CD14-positive monocyte (primary cell): ENCODE measurements at regions not wholly inside any gene's neighbourhood (a gene's known extent, or its start where the extent isn't known, plus 50 kb on each side); places are given as distances from the start of the nearest gene placed in this dataset.

ENCODE experiments used
- DNase-seq, 3 donors: peaks; one replicate each; pipeline ENCODE4 v3.0.0-alpha.2; 2011 to 2022
- H2AFZ ChIP-seq: 2 replicates; pipeline ENCODE4 v1.6.0; 2012; ENCODE audit warnings: mild to moderate bottlenecking, low read depth, low read length, inconsistent platforms; ENCODE audit not compliant: insufficient read depth, poor library complexity, severe bottlenecking
- H3K27ac ChIP-seq, 2 donors: 1 replicate in 1 of 2; 2 replicates in 1 of 2; pipeline ENCODE4 v1.5.1; 2012 to 2013; ENCODE audit warnings: low read length in 2 of 2, control low read depth in 1 of 2, inconsistent platforms in 1 of 2, low read depth in 1 of 2, mild to moderate bottlenecking in 1 of 2
- H3K27me3 ChIP-seq, 2 donors: one replicate each; pipeline versions ENCODE4 v1.6.0 to v1.6.1; 2011 to 2013; ENCODE audit warnings: low read length in 2 of 2; ENCODE audit not compliant: control insufficient read depth in 2 of 2, insufficient read depth in 2 of 2
- H3K36me3 ChIP-seq, 2 donors: replicated peaks in 1 of 2; 1 replicate in 1 of 2; 2 replicates in 1 of 2; pipeline versions ENCODE4 v1.5.1 to v1.6.1; 2012 to 2013; ENCODE audit warnings: low read length in 2 of 2, control low read depth in 1 of 2, inconsistent platforms in 1 of 2, mild to moderate bottlenecking in 1 of 2; ENCODE audit not compliant: insufficient read depth in 2 of 2, control insufficient read depth in 1 of 2
- H3K4me1 ChIP-seq, 2 donors: 1 replicate in 1 of 2; 2 replicates in 1 of 2; pipeline versions ENCODE4 v1.5.1 to v1.6.1; 2012 to 2013; ENCODE audit warnings: low read length in 2 of 2, control low read depth in 1 of 2, inconsistent platforms in 1 of 2, mild to moderate bottlenecking in 1 of 2, moderate library complexity in 1 of 2; ENCODE audit not compliant: insufficient read depth in 2 of 2, control insufficient read depth in 1 of 2
- H3K4me2 ChIP-seq: replicated peaks from 2 replicates; pipeline ENCODE3; 2012; ENCODE audit warnings: low read length, moderate library complexity, mild to moderate bottlenecking; ENCODE audit not compliant: poor library complexity, severe bottlenecking; ENCODE audit errors: extremely low read depth
- H3K4me3 ChIP-seq, 3 experiments: fragments of 200-600 bp in 1 of 3; sonication (generic) in 1 of 3; replicated peaks in 1 of 3; 1 replicate in 2 of 3; 2 replicates in 1 of 3; pipeline ENCODE4 v1.5.1; 2011 to 2013; ENCODE audit warnings: low read length in 3 of 3, mild to moderate bottlenecking in 3 of 3, control low read depth in 2 of 3, low read depth in 2 of 3, inconsistent platforms in 1 of 3, moderate library complexity in 1 of 3
- H3K79me2 ChIP-seq: 2 replicates; pipeline ENCODE4 v1.6.0; 2012; ENCODE audit warnings: mild to moderate bottlenecking, control low read depth, inconsistent platforms, low read length, moderate library complexity; ENCODE audit not compliant: insufficient read depth
- H3K9ac ChIP-seq: 2 replicates; pipeline ENCODE4 v1.6.0; 2017; ENCODE audit warnings: low read length, mild to moderate bottlenecking; ENCODE audit not compliant: insufficient read depth, poor library complexity, severe bottlenecking
- H3K9me3 ChIP-seq, 2 donors: replicated peaks in 1 of 2; 1 replicate in 1 of 2; 2 replicates in 1 of 2; pipeline versions ENCODE4 v1.5.1 to v1.6.1; 2012 to 2013; ENCODE audit warnings: low read length in 2 of 2, control low read depth in 1 of 2; ENCODE audit not compliant: control insufficient read depth in 1 of 2, insufficient read depth in 1 of 2
- H4K20me1 ChIP-seq: 2 replicates; pipeline ENCODE4 v1.6.0; 2012; ENCODE audit warnings: mild to moderate bottlenecking, low read length, control low read depth, moderate library complexity; ENCODE audit not compliant: insufficient read depth
- H3K27ac Mint-ChIP-seq, 7 donors: one replicate each; pipeline ENCODE4 v1.8.0; 2020; ENCODE audit warnings: mild to moderate bottlenecking in 7 of 7, mixed read lengths in 7 of 7, moderate library complexity in 6 of 7, inconsistent platforms in 2 of 7
- H3K27me3 Mint-ChIP-seq, 3 donors: one replicate each; pipeline ENCODE4 v1.8.0; 2021 to 2022; ENCODE audit warnings: low read depth in 3 of 3, mild to moderate bottlenecking in 3 of 3, mixed read lengths in 3 of 3, moderate library complexity in 3 of 3, inconsistent platforms in 1 of 3
- H3K36me3 Mint-ChIP-seq, 2 donors: one replicate each; pipeline ENCODE4 v1.8.0; 2020; ENCODE audit warnings: mixed read lengths in 2 of 2, inconsistent platforms in 1 of 2, mild to moderate bottlenecking in 1 of 2
- H3K4me1 Mint-ChIP-seq: one replicate; pipeline ENCODE4 v1.8.0; 2020; ENCODE audit warnings: mild to moderate bottlenecking, mixed read lengths
- H3K4me3 Mint-ChIP-seq, 2 donors: one replicate each; pipeline ENCODE4 v1.8.0; 2020; ENCODE audit warnings: mild to moderate bottlenecking in 2 of 2, mixed read lengths in 2 of 2, moderate library complexity in 1 of 2
- H3K9me3 Mint-ChIP-seq, 7 donors: one replicate each; pipeline ENCODE4 v1.8.0; 2020 to 2022; ENCODE audit warnings: mixed read lengths in 7 of 7, mild to moderate bottlenecking in 6 of 7, moderate library complexity in 6 of 7, inconsistent platforms in 2 of 7
- WGBS: methylation state at CpG from one replicate; pipeline ENCODE4 v1.1.5; 2013; ENCODE audit warnings: missing lambda C conversion rate; ENCODE audit not compliant: insufficient coverage; 5-methylcytosine and 5-hydroxymethylcytosine counted together
- intact Hi-C, 2 donors: fragments of 100-400 bp; cut with micrococcal nuclease; formaldehyde crosslinking; loops; one replicate each; pipeline versions ENCODE4 v1.15.0 to v1.15.1; 2023
- TF ChIP-seq, protein P1 (sequence below): fragments of 200-600 bp; IDR thresholded peaks from one replicate; pipeline ENCODE4 v1.8.0; 2022; ENCODE audit warnings: antibody characterized with exemption, mild to moderate bottlenecking

DNA sequence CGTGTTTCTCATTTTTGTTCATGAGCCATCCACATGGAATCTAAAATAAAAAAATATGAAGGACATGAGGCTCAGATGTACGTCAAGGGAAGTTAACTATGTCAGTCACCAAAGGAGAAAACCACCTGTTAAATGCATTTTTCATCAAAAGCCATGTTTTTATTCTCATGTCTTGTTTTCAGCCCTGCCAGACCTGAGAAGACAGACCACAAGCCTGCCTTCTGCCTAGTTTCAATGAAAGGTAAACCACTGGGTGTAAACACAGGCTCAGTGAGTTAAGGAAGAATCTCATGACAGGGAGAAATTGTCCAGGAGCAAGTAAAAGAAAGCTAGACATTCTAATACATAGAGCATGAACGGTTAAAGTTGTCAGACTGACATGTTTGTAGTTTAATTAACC is 52.3 kb upstream of the TNIP3 start:
- Histone ChIP-seq H3K36me3 (no peaks in the 10 kb centered on the region), H2AFZ (no peak overlapping the region), H3K27me3 (no peaks in the 10 kb centered on the region), H3K9ac (no peak overlapping the region), H3K4me2 (no peak overlapping the region), H3K4me1 (no peaks in the 10 kb centered on the region), H3K4me3 (no peak overlapping the region), H3K27ac (no peak overlapping the region), H4K20me1 (no peaks in the 10 kb centered on the region), H3K79me2 (no peaks in the 10 kb centered on the region), H3K9me3 (no peaks in the 10 kb centered on the region)
- no peaks in the 10 kb centered on the region for H3K4me1 Mint-ChIP-seq
- H3K27me3 Mint-ChIP-seq = no peaks in the 10 kb centered on the region
- no peak overlapping the region for H3K27ac Mint-ChIP-seq
- H3K36me3 Mint-ChIP-seq = no peaks in the 10 kb centered on the region
- WGBS = 83% methylated on average over 2 of the region's 3 CpGs
- DNase-seq = no peak
- H3K4me3 Mint-ChIP-seq = no peak overlapping the region
- intact Hi-C loops = no loop called here
- H3K9me3 Mint-ChIP-seq = peaks cover 0 to 3% (median 0%) of the 10 kb centered on the region in 7 donors
- TF ChIP-seq, protein P1, sequence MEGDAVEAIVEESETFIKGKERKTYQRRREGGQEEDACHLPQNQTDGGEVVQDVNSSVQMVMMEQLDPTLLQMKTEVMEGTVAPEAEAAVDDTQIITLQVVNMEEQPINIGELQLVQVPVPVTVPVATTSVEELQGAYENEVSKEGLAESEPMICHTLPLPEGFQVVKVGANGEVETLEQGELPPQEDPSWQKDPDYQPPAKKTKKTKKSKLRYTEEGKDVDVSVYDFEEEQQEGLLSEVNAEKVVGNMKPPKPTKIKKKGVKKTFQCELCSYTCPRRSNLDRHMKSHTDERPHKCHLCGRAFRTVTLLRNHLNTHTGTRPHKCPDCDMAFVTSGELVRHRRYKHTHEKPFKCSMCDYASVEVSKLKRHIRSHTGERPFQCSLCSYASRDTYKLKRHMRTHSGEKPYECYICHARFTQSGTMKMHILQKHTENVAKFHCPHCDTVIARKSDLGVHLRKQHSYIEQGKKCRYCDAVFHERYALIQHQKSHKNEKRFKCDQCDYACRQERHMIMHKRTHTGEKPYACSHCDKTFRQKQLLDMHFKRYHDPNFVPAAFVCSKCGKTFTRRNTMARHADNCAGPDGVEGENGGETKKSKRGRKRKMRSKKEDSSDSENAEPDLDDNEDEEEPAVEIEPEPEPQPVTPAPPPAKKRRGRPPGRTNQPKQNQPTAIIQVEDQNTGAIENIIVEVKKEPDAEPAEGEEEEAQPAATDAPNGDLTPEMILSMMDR = no peak

DNA sequence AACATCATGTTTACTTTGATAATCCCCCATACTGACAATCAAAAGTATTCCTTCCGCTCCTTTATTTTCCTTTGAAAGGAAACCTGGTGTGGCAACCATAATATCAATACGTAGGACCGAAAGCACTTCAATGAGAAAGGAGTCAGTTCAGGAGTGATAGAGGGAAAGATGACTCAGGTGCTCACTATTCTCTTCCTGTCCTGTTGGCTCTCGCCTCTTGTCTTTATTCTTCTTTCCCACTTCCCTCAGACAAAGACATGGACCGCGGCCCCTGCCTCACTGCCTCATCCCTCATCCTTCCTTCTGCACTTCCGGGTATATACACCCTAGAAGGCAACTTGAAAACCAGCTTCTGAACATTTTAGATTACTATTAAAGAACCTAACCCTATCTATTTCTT is 49.8 kb upstream of the TNIP3 start:
- no peak overlapping the region for H3K27ac ChIP-seq
- whole genome bisulfite sequencing = 100% methylated on average over 4 of the region's 7 CpGs
- H3K4me2 ChIP-seq = no peak overlapping the region

More for the DNA sequence above, 49.8 kb upstream of the TNIP3 start:
- Histone ChIP-seq H3K36me3 (no peaks in the 10 kb centered on the region), H3K27me3 (no peaks in the 10 kb centered on the region), H3K4me1 (no peaks in the 10 kb centered on the region), H2AFZ (no peak overlapping the region), H3K79me2 (no peaks in the 10 kb centered on the region), H3K9ac (no peak overlapping the region), H4K20me1 (no peaks in the 10 kb centered on the region), H3K9me3 (no peaks in the 10 kb centered on the region), H3K4me3 (no peak overlapping the region)
- Mint-ChIP-seq H3K4me1 (no peaks in the 10 kb centered on the region), H3K9me3 (peaks cover 0 to 3% (median 0%) of the 10 kb centered on the region in 7 donors), H3K36me3 (no peaks in the 10 kb centered on the region), H3K27ac (no peak overlapping the region), H3K4me3 (no peak overlapping the region), H3K27me3 (no peaks in the 10 kb centered on the region)
- TF ChIP-seq, protein P1 = no peak
- no peak for DNase-seq
- intact Hi-C loops = no loop called here
